ENCODE measurements at regions not wholly inside any gene's neighbourhood (a gene's known extent, or its start where the extent isn't known, plus 50 kb on each side); places are given as distances from the start of the nearest gene placed in this dataset.

DNA sequence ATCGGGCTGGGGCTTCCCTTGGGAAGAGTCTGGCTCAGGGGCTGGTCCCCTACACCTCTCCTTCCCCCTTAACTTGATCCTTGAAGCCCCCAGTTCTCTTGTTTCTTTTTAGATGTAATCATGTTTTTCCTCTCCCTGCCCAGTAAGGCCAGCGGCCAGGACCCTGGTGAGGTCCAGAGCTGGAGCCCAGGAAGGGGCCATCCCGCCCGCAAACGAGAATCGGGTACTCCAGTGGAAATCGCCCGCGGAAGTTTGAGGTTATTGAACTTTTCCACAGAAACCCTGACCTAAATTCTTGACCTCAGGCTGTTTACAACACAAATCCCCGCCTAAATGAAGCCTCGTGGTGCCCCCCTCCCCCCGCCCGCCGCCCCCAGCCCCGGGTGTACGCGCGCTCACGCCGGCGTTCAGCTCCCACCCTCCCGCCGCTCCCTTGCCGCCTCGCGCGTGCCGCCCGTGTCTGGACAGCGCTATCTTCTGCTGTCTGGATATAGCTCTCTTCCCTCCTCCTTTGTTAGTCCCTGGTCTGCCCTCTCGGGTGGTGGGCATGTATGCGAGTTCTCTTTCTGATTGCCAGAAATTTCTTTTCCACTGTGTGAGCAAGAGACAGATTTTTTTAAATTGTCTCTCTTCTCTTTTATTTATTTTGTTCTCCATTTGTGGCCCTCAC lies 165.9 kb upstream of the CACNA1E start:
- H3K9ac ChIP-seq (ENCODE audit: control insufficient read depth, extremely low read depth, insufficient read depth, low read length): no peak overlapping the region
- H3K4me3 ChIP-seq (ENCODE audit: control insufficient read depth in 2 of 3, extremely low read depth in 1 of 3, insufficient read depth in 2 of 3, low read depth in 1 of 3, low read length in 3 of 3): no peak overlapping the region
- peaks cover 78% of the 10 kb centered on the region for H3K27me3 ChIP-seq (ENCODE audit: control insufficient read depth, extremely low read depth, insufficient read depth, low read length)
- H3K9me1 ChIP-seq (ENCODE audit: control insufficient read depth, extremely low read depth, insufficient read depth, low read length): no peaks in the 10 kb centered on the region
- no peaks in the 10 kb centered on the region for H3K9me3 ChIP-seq (ENCODE audit: control insufficient read depth, low read depth, low read length)
- H2AFZ ChIP-seq (ENCODE audit: control insufficient read depth, low read length): no peak overlapping the region
- H3K4me2 ChIP-seq (ENCODE audit: control insufficient read depth, extremely low read depth, insufficient read depth, low read depth, low read length): no peak overlapping the region
- H3K4me1 ChIP-seq (ENCODE audit: control insufficient read depth, extremely low read depth, insufficient read depth, low read length): no peaks in the 10 kb centered on the region
- no peak for FAIRE-seq
- H3K36me3 ChIP-seq (ENCODE audit: control insufficient read depth in 2 of 2, extremely low read depth in 1 of 2, insufficient read depth in 2 of 2, low read length in 2 of 2): no peaks in the 10 kb centered on the region
- no peak for DNase-seq (ENCODE audit: low read depth, low spot score)
- no peaks in the 10 kb centered on the region for H3K79me2 ChIP-seq (ENCODE audit: control insufficient read depth, insufficient read depth, low read length)
- no peaks in the 10 kb centered on the region for H4K20me1 ChIP-seq (ENCODE audit: control insufficient read depth, extremely low read depth, insufficient read depth, low read length)
- no peak overlapping the region for H3K27ac ChIP-seq (ENCODE audit: control insufficient read depth, insufficient read depth, low read length)
- dilution Hi-C loops (cut with MboI; ENCODE audit: extremely low pct_ligation_motif_present, low sequenced_read_pairs): loop anchor here (25.0 kb wide), 1 partner anchor 95 kb away; no protein-coding TSS in a partner anchor
- TF ChIP-seq EZH2 (IDR thresholded peaks at IDR 0.05; ENCODE audit: low read length): no peak
- TF ChIP-seq, protein P1, sequence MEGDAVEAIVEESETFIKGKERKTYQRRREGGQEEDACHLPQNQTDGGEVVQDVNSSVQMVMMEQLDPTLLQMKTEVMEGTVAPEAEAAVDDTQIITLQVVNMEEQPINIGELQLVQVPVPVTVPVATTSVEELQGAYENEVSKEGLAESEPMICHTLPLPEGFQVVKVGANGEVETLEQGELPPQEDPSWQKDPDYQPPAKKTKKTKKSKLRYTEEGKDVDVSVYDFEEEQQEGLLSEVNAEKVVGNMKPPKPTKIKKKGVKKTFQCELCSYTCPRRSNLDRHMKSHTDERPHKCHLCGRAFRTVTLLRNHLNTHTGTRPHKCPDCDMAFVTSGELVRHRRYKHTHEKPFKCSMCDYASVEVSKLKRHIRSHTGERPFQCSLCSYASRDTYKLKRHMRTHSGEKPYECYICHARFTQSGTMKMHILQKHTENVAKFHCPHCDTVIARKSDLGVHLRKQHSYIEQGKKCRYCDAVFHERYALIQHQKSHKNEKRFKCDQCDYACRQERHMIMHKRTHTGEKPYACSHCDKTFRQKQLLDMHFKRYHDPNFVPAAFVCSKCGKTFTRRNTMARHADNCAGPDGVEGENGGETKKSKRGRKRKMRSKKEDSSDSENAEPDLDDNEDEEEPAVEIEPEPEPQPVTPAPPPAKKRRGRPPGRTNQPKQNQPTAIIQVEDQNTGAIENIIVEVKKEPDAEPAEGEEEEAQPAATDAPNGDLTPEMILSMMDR (optimal IDR thresholded peaks at IDR 0.05 in 1 of 3, IDR thresholded peaks at IDR 0.05 in 1 of 3, conservative IDR thresholded peaks at IDR 0.05 in 1 of 3; ENCODE audit: extremely low read depth in 1 of 3, insufficient read depth in 2 of 3, low read length in 3 of 3): no peak

DNA sequence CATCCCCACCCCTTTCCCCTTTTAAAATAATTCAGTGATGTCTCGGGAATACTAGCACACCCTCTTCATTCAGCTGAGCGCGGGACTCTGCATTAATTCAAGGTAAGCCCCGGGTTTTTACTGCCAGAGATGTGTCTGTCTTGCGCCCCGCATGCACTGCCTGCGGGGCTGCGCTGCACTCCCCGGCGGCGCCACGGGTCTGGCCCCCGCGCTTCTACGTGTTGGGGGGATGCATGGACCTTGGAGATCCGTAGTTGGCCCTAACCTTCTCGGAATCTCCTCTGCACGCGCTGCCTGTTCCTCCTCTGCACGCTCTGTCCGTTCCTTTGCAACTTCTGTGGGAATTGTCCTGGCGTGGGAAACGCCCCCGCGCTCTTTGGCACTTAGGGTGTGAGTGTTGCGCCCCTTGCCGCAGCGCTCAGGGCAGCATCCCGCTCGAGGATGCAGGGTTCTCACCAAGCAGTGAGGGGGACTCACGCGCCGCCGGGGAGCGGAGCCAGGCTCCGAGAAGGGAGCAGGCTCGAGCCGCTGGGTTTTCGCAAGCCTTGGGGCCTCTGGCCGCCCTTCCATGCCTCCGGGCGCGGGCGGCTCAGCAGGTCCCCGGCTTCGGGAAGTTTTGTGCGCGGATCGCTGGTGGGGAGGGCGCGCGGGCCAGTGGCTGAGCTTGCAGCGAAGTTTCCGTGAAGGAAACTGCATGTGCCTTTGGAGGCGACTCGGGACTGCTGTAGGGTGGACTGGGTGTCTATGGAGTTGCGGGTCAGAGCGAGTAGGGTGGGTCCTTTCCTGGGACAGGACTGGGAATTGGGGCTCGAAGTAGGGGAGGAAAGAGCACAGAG lies 165.1 kb upstream of the CACNA1E start:
- FAIRE-seq (no peak), DNase-seq (ENCODE audit: low read depth, low spot score) (no peak)
- no peak overlapping the region for H3K9ac ChIP-seq (ENCODE audit: control insufficient read depth, extremely low read depth, insufficient read depth, low read length)
- H2AFZ ChIP-seq (ENCODE audit: control insufficient read depth, low read length): no peak overlapping the region
- H3K27ac ChIP-seq (ENCODE audit: control insufficient read depth, insufficient read depth, low read length): no peak overlapping the region
- dilution Hi-C loops (cut with MboI; ENCODE audit: extremely low pct_ligation_motif_present, low sequenced_read_pairs): loop anchor here (25.0 kb wide), 1 partner anchor 94 kb away; no protein-coding TSS in a partner anchor
- no peaks in the 10 kb centered on the region for H3K79me2 ChIP-seq (ENCODE audit: control insufficient read depth, insufficient read depth, low read length)
- no peaks in the 10 kb centered on the region for H3K9me3 ChIP-seq (ENCODE audit: control insufficient read depth, low read depth, low read length)
- no peak overlapping the region for H3K4me2 ChIP-seq (ENCODE audit: control insufficient read depth, extremely low read depth, insufficient read depth, low read depth, low read length)
- no peaks in the 10 kb centered on the region for H3K36me3 ChIP-seq (ENCODE audit: control insufficient read depth in 2 of 2, extremely low read depth in 1 of 2, insufficient read depth in 2 of 2, low read length in 2 of 2)
- no peaks in the 10 kb centered on the region for H3K4me1 ChIP-seq (ENCODE audit: control insufficient read depth, extremely low read depth, insufficient read depth, low read length)
- TF ChIP-seq EZH2 (IDR thresholded peaks at IDR 0.05; ENCODE audit: low read length): peak; percentile 92
- TF ChIP-seq, protein P1 (optimal IDR thresholded peaks at IDR 0.05 in 1 of 3, IDR thresholded peaks at IDR 0.05 in 1 of 3, conservative IDR thresholded peaks at IDR 0.05 in 1 of 3; ENCODE audit: extremely low read depth in 1 of 3, insufficient read depth in 2 of 3, low read length in 3 of 3): no peak
- peak overlapping the region in 1 of 3 experiments; percentile 4 for H3K4me3 ChIP-seq (ENCODE audit: control insufficient read depth in 2 of 3, extremely low read depth in 1 of 3, insufficient read depth in 2 of 3, low read depth in 1 of 3, low read length in 3 of 3)
- peaks cover 78% of the 10 kb centered on the region for H3K27me3 ChIP-seq (ENCODE audit: control insufficient read depth, extremely low read depth, insufficient read depth, low read length)
- H3K9me1 ChIP-seq (ENCODE audit: control insufficient read depth, extremely low read depth, insufficient read depth, low read length): no peaks in the 10 kb centered on the region
- no peaks in the 10 kb centered on the region for H4K20me1 ChIP-seq (ENCODE audit: control insufficient read depth, extremely low read depth, insufficient read depth, low read length)
